ENCODE measurements at regions not wholly inside any gene's neighbourhood (a gene's known extent, or its start where the extent isn't known, plus 50 kb on each side); places are given as distances from the start of the nearest gene placed in this dataset.

DNA sequence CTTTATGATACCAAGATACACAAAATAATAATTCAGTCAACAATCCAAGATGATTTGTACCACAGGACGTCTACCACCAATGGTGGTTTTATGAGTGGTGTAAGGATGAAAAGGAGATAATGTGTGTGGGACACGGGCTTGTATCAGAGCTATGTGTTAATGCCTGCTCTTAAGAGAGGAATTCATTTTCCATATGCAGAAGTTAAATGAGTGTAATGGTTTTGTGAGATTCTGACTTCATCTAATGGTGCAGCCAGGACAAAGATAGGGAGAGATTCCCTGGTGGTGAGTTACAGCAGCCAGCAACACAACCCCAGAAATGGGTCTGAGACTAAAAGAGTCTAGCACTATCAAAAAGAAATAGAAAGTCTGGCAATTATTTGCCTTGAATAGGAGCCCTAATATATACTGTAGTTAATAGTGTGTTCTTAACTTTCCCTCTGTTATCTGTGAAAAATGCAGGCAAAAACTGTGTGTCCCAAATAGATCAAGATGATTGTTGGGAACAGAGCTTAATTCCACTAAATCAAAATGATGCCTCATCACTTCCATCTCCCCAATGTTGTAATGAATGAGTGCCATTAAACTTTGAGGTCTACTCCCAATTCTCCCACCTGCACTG is 455.0 kb upstream of the TCF4 start:
- no peak for ATAC-seq
- no peak for DNase-seq (ENCODE audit: low spot score)

DNA sequence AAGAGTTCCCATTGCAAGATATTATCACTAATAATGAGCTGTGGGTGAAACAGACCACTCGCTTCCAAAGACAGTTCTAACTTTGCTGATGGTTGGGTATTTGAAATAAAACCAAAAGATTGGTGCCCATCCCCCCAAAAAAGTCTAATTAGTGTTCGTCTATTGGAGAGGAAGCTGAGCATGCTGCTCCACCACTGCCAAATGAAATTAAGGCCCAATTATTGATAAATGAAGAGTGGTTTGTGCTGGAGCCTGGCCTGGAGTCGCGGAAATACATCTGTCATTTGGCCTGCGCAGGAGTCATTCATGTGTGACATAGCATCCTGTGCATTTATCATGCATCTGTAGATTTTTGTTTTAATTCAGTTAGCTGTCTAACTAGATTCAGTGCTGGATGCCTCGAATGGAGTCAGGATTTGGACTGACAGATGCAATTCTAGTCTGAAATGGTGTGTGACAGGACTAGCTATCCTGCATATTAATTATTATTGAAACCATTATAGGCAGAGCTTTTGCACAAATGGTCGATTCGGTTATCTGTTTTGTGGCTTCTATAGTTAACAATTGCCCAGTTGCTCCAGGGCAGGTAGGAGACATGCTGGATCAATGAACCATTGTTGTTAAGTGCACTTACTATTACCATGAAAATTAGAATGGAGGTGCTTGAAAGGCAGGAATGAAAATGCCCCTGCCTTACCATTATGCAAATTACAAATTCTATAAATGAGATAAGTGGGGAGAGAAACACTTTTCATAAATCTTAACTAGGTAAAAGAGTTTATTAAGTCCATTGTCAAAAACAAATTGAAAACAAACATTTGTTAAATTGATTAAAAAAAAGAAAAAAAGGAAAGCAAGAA is 450.4 kb upstream of the TCF4 start:
- no peak for DNase-seq (ENCODE audit: low spot score)
- ATAC-seq: no peak

DNA sequence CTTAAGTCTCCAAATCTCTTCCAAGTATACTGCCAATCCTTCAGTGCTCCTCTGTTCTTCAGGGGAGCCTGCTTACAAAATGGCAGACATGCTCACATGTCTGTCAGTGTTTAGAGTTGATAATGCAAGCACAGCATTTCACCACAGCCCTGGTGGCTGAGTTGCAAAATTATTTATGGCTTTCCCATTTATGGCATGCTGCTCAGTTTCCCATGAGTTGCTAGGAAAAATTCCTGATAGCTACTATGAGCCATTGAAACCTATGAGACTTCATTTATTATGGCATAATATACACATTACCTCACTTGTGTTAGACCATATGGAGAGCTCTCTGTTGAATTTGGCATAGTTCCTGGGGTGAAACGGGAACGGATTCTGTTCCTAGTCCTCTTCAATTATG is 448.7 kb upstream of the TCF4 start:
- no peak for DNase-seq (ENCODE audit: low spot score)

DNA sequence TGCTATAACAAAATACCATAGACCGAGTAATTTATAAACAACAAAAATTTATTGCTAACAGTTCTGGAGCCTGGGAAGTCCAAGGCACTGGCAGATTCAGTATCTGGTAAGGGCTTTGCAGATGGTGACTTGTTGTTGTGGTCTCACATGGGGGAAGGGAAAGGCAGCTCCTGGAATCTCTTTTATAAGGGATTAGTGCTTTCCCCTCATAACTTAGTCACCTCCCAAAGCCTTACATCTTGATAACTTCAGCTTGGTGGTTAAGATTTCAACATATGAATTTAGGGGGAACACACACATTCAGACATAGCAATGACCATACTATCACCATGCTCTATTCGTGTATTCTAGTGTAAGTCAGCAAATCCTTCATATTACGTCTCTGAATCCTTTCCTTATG is 447.6 kb upstream of the TCF4 start:
- ATAC-seq: no peak
- DNase-seq (ENCODE audit: low spot score): no peak

More for the DNA sequence above, 448.7 kb upstream of the TCF4 start:
- no peak for ATAC-seq

DNA sequence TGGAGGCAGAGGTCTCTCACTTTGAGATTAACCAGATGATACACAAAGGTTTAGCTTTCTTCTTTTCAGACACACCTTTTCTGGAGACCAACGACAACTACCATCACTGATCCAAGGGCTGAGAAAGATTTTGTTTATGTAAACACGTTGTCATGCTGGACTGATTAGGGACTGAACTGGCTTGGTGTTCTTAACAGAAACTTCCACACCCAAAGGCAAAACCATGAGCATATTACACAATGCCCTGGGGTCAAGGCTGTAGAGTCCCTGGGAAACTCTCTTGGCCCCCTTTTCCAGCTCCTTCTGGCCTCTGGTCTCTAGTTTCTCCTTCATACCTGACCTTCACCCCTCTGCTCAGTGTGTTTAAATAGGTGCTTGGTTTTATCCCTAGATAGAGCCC is 447.0 kb upstream of the TCF4 start:
- no peak for ATAC-seq
- no peak for DNase-seq (ENCODE audit: low spot score)

DNA sequence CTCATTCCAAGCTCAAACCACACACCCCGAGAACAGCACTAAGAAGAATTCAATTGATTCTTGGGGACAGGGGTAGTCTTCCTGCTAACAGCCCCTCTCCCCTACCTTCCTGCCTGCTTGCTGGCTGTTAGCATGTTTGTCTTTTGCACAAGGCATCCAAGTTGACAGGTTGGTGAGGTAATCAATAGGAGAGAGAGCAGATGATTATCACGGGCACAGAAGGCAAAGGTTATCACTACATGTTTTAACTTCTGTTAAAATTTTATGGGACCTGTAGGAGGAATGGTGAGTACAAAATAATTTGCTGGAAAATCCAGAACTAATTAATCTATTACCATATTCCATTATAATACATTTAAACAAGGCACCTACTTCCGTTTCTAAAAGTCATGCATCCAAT is 442.1 kb upstream of the TCF4 start:
- DNase-seq (ENCODE audit: low spot score): peak; percentile 56
- peak; percentile 86 for ATAC-seq

DNA sequence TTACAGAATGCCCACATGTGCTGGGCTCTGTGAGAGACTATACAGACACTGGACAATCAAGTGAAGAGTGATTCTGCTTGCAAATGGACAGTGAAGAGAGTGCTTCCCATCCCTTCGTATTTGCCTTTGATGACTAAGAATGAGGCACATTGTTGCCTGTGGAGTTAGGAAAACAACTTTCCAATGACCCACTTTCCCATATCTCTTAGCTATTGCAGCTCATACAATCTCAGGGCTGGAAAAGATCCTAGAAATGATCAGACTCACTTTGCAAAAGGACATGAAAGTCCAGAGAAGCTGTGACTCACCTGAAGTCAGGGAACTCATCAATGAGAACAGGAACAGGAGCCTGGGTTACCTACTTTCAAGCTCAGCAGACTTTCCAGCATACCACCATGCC is 440.5 kb upstream of the TCF4 start:
- ATAC-seq (peak; percentile 81), DNase-seq (ENCODE audit: low spot score) (no peak)

DNA sequence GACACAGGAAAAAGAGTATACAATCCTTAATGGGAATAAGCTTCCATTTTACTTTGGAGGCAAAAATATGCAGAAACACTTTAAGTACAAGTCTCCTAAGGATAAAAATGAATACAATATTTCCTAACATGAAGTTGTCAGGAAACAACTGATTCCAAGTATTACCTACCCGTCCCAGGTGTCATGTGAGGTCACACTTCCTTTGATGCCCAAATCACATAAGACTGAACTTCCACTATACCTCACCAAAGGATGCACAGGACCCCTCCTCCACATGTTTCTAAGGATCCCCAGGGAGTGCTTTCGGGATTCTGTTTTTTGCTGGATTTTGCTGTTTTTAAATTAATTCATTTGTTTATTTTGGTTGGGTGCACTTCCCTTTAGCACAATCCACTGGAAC is 438.5 kb upstream of the TCF4 start:
- ATAC-seq: no peak
- no peak for DNase-seq (ENCODE audit: low spot score)

DNA sequence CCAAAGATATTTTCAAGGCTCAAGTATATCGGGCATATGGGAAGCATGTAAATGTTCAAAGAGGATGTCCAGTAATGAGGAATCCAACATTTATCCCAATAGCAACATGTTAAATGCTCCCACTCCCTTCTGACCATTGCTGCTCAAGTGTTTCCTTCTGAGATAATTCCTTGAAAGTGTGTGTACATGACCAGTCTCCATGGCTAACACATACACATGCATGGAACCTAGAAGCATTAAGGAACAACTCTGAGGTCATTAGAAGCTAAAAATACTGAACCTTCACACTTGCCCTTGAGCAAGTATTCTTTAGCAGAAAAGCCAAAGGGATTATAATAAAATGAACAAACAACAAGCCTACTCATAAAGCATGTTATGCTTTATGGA is 433.8 kb upstream of the TCF4 start:
- no peak for DNase-seq (ENCODE audit: low spot score)
- no peak for ATAC-seq

DNA sequence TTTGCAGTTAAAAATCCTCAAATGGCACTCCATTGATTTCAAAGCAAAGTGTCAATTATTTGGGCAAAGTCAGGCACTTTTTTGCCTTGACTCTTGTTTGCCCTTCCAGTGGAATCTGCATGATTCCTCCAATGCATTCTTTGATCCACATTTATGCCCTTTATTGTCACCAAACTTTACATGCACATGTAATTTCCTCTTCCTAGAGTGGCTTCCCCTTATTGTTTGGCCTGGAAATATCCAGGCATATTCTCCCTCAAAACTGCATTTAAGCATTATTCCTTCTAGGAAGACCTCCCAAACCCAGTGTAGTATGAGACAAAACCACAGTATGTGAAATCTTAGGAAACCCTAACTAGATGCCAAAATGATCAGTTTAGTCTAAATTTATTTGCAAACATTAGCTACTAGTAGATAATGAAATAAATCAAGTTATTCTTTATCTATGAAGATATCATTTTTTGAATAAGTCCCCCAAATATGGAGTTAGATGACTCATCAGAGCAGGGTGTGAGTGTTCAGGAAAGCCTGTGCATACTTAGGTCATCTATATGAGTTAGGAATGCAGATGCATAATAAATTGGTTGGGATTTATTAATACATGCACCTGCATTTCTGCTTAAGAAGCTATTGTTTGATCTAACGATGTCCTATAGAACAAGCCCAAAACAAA is 433.3 kb upstream of the TCF4 start:
- DNase-seq (ENCODE audit: low spot score): no peak
- no peak for ATAC-seq

DNA sequence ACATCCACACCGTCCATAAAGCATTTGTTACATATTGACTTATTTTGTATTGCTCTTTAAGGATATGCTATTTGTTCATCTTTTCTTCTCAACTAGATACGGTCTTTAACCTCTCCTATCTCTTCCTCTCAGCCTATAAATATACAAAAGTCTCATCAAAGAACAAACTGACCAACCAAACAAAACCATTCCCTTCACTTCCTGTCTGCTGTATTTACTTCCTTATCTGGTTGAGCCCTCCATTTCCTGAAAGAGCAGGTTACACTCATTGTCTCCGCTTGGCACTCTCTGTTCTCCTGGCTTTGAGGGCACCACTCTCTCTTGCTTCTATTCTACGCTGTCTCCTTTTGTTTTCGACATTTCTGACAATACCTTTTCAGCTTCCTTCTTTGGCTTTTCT is 431.9 kb upstream of the TCF4 start:
- ATAC-seq (no peak), DNase-seq (ENCODE audit: low spot score) (no peak)

DNA sequence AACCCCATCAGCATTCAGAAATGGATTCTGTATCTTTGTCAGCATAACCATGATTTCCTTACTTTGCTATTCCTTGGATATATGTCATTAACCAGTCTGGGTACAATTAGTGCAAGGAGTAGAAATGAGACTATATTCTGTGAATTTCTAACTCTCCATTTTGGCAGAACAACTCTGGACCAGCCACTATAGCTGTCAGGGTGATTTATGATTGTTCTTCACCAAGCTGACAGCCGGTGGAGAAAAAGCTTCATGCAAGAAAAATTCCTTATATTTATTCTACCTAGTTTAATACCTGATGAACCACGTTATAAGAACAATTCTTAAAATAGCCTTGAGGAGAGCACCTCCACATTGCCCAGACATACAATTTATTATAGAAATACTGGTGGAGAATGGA is 431.2 kb upstream of the TCF4 start:
- no peak for DNase-seq (ENCODE audit: low spot score)
- no peak for ATAC-seq

DNA sequence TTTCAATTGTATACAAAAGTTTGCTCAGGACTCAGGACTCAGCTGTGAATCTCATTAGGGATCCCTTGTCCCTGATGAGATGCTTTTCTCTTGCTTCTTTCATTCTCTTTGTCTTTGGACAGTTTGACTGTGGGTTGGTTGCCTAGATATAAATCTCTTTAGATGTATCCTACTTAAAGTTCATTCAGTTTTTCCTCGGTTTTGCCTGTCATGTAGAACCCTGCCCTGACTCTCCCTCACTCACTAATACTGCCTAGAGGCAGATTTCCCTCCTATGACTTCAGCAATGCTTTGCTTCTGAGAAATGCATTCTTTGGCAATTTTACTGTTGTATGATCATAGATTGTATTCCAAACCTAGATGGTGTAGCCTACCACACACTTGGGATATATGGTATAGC is 421.4 kb upstream of the TCF4 start:
- no peak for ATAC-seq

DNA sequence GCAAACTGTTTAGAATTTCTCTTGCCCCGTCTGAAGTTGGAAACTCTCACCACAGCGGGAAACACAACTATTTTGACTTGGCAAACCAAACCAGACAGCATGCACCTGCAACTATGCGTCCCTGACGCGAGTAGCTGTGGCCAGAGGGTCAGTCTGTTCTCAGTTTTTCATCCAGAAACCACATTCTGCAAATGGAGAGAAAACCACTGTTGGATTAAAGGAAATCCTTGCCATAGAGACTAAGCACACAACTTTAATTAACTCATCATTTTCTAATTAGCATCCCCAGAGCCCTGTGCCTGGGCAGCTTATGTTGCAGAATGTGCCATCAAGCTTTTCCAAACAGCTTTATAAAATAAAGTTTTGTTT is 415.7 kb upstream of the TCF4 start:
- ATAC-seq (no peak), DNase-seq (ENCODE audit: low spot score) (no peak)

More for the DNA sequence above, 421.4 kb upstream of the TCF4 start:
- DNase-seq (ENCODE audit: low spot score): no peak

DNA sequence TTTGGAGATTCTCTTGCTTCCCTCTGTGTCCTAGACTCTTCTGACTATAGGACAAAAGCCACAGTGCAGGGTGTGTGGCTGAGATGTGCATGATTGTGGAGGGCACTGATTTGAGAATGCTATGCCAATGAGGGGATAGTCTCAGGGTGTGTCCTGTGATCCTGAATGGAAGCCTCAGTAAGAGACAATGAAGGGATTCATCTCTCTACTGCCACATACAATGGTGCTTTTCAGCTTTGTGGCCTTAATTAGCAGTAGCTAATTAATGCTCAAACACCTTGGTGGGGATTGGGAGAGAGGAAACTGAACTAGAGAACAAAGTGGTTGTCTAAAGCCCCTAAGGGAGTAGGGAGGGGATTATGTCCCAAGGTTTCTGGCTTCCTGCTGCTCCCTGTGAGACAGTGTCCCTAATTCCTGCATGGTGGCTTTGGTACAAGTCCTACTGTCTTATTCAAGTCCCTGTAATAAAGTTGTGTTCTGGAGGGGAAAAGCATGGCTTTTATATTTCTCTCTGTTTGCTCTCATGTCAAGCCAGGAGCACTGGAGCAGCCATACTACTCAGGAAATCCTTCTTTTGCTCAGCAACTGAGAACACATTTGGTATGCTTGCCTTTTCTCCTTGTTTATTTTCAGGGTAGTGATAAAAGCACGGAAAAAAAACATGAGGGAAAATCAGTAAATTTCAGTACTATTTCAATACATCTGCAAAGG is 415.2 kb upstream of the TCF4 start:
- ATAC-seq (no peak), DNase-seq (ENCODE audit: low spot score) (no peak)

DNA sequence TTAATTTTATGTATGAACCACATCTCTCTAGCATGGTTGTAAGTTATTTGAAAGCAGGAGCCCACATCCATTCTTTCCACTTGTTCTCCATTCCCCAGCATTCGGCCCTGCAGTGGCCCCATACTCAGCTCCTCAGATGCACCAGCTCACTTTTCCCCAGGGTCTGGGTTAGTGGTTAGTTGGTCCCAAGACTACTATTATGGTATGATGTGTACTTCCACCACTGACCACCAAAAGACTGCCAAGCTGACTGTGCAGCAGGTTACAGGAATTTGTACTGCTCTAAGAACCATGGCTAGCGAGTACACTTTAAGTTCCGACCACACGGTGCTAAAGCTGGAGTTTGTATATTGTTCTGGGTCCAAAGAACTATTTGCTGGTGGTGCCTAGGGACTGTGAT is 413.6 kb upstream of the TCF4 start:
- DNase-seq (ENCODE audit: low spot score): no peak
- no peak for ATAC-seq

DNA sequence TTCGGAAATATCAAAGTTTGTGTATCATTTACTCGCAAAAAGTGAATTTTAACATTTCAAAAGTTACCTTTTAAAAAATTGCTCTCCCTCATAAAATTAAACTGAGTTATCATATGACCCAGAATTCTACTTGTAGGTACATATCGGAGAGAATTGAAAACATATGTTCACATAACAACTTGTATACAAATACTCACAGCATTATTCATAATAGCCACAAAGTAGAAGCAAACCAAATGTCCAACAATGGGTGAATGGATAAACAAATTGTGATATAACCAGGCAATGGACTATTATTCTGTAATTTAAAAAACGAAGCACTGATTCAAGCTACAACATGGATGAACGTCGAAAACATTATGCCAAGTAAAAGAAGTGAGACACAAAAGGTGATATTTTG is 412.0 kb upstream of the TCF4 start:
- ATAC-seq (no peak), DNase-seq (ENCODE audit: low spot score) (no peak)

DNA sequence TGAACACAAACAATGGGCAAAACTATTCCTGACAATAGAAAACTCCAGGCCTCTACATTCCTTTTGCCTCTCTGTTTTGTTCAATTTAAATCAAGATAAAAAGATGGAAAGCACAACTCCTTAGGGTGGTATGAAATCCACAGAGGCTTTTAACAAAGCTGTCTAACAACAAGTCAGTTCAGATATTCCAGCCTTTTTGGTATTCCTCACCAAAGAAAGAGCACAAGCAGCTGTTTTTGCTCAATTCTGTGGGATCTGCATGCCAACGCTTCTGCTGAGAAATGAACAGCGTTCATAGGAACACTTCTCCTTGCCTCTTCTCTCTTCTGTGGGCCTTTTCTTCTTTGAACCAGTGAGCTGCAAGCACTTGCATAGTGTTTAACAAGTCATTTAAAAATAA is 411.6 kb upstream of the TCF4 start:
- DNase-seq (ENCODE audit: low spot score): no peak
- no peak for ATAC-seq

DNA sequence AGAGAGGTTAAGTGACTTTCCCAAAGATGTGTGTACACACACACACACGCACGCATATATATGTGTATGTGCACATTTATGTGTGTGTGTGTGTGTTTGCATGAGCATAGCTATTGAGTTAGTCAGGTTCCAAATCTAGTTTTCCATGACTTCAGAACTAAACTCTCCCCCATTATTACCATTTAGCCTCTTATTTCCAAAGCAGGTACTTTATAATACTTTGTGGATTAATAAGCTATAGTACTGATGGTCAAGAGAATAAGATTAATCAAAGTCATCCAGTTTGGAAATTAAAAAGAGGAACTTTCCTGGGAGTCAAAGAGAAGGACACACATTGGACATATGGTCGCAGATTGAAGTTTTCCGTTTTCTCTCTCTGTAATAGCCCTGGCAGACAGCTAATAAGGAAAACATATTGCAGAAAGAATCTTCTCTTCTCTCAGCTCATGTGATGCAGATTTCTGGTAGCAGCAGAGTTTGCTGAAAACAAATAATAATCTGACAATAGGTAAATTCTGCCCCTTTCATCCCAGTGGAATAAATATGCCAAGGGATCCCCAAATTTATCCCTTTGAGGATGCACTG is 410.9 kb upstream of the TCF4 start:
- DNase-seq (ENCODE audit: low spot score) (no peak), ATAC-seq (no peak)

DNA sequence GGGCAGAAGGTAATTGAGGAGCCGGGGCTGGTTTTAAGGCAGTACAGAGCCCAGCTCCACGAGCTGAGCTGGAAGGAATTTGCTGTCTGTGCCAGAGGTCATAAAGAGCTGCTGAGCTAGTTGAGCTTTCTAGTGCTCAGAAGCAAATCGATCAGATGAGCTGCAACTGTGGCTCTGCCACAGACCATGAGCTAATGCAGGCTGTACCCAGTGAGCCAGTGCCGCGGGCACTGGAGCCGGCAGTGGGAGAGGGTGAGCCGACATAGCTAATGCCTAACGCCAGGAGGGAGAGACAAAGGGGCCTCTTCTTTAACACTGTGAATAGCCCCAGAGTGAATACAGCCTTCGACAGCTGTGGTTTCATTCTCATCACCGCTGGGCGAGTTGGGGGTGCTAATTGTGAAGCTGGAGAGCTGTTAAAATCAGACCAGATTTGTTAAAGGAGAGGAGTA is 410.1 kb upstream of the TCF4 start:
- ATAC-seq: peak; percentile 54
- DNase-seq (ENCODE audit: low spot score): no peak

DNA sequence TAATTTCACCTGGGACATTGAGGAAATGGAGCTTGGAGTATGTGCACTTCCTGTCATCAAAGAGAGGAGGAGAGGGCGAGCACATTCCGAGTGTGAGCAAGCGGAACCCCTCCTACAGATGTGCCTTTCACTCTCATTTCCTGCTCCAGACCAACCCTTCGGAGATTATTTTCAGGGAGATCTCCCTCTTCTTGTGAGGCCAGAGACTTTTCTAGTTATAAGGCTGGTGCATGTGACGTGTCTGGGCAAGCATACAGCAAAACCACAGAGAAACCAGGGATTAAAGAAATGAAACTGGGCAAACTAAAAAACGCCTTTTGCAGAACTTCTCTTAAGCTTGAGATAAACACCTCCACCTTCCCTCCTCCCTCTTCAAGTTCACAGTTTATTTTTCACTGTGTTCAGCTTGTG is 409.2 kb upstream of the TCF4 start:
- DNase-seq (ENCODE audit: low spot score): no peak
- ATAC-seq: no peak

All from left lobe of liver (tissue), 2 donors.